ENCODE measurements at regions not wholly inside any gene's neighbourhood (a gene's known extent, or its start where the extent isn't known, plus 50 kb on each side); places are given as distances from the start of the nearest gene placed in this dataset.

GRCh38 chr9:29873579-29873978 is 2300.3 kb upstream of the C9orf72 start:
- no peaks in the 10 kb centered on the region for H3K9me2 ChIP-seq (replicated peaks; ENCODE audit: control insufficient read depth, low read length)
- TF ChIP-seq EZH2phosphoT487 (IDR thresholded peaks at IDR 0.05; ENCODE audit: borderline replicate concordance, low read length): no peak
- TF ChIP-seq, protein P1, sequence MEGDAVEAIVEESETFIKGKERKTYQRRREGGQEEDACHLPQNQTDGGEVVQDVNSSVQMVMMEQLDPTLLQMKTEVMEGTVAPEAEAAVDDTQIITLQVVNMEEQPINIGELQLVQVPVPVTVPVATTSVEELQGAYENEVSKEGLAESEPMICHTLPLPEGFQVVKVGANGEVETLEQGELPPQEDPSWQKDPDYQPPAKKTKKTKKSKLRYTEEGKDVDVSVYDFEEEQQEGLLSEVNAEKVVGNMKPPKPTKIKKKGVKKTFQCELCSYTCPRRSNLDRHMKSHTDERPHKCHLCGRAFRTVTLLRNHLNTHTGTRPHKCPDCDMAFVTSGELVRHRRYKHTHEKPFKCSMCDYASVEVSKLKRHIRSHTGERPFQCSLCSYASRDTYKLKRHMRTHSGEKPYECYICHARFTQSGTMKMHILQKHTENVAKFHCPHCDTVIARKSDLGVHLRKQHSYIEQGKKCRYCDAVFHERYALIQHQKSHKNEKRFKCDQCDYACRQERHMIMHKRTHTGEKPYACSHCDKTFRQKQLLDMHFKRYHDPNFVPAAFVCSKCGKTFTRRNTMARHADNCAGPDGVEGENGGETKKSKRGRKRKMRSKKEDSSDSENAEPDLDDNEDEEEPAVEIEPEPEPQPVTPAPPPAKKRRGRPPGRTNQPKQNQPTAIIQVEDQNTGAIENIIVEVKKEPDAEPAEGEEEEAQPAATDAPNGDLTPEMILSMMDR (IDR thresholded peaks at IDR 0.05; ENCODE audit: low read depth, low read length, poor library complexity, severe bottlenecking): no peak
- H3K27me3 ChIP-seq (ENCODE audit: control insufficient read depth, low read length): no peaks in the 10 kb centered on the region
- no peaks in the 10 kb centered on the region for H3K9me3 ChIP-seq (ENCODE audit: control insufficient read depth, insufficient read depth, low read length)
- H3K36me3 ChIP-seq (ENCODE audit: control insufficient read depth, low read length): no peaks in the 10 kb centered on the region
- H3K4me2 ChIP-seq (ENCODE audit: low read length): no peak overlapping the region
- H3K79me2 ChIP-seq (ENCODE audit: control insufficient read depth, low read length): no peaks in the 10 kb centered on the region
- H4K20me1 ChIP-seq (ENCODE audit: control insufficient read depth, insufficient read depth, low read depth, low read length): no peaks in the 10 kb centered on the region
- H3K4me3 ChIP-seq (ENCODE audit: low read length): no peak overlapping the region
- no peaks in the 10 kb centered on the region for H3F3A ChIP-seq (ENCODE audit: control insufficient read depth, insufficient read depth)
- H3K4me1 ChIP-seq (ENCODE audit: control insufficient read depth, low read length): no peaks in the 10 kb centered on the region
- no peak overlapping the region for H3K27ac ChIP-seq (ENCODE audit: low read depth, low read length)

- Histone ChIP-seq H3K36me3 (ENCODE audit: control insufficient read depth, low read length) (no peaks in the 10 kb centered on the region), H3K4me1 (ENCODE audit: control insufficient read depth, low read length) (no peaks in the 10 kb centered on the region), H4K20me1 (ENCODE audit: control insufficient read depth, insufficient read depth, low read depth, low read length) (no peaks in the 10 kb centered on the region), H3K4me2 (ENCODE audit: low read length) (no peak overlapping the region), H3K27me3 (ENCODE audit: control insufficient read depth, low read length) (no peaks in the 10 kb centered on the region), H3K79me2 (ENCODE audit: control insufficient read depth, low read length) (no peaks in the 10 kb centered on the region), H3K27ac (ENCODE audit: low read depth, low read length) (no peak overlapping the region), H3K9me2 (replicated peaks; ENCODE audit: control insufficient read depth, low read length) (no peaks in the 10 kb centered on the region), H3K4me3 (ENCODE audit: low read length) (no peak overlapping the region), H3F3A (ENCODE audit: control insufficient read depth, insufficient read depth) (no peaks in the 10 kb centered on the region), H3K9me3 (ENCODE audit: control insufficient read depth, insufficient read depth, low read length) (no peaks in the 10 kb centered on the region)
- TF ChIP-seq, protein P1 (IDR thresholded peaks at IDR 0.05; ENCODE audit: low read depth, low read length, poor library complexity, severe bottlenecking): no peak
- no peak for TF ChIP-seq EZH2phosphoT487 (IDR thresholded peaks at IDR 0.05; ENCODE audit: borderline replicate concordance, low read length)
Observed at GRCh38 chr9:29875547-29875946, 2302.3 kb upstream of the C9orf72 start.

DNA sequence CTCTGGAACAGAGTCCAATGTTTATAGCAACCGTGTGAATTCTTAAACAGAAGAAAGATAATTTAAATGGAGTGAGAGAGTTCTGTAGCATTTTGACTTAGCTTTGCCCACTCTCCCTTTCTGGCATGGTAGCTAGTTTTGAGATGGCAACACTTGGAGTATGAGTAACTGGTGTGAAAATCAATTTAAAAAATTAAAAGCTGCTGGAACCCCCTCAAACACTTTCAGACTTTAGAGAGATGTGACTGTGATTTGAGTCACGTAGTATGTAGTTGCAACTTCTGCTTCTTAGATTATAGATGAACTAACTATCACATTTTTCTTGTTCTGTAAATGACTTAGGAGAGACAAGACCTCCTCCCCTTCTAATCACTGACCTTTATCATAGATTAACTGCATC is 2309.5 kb upstream of the C9orf72 start:
- Histone ChIP-seq H3K27ac (ENCODE audit: low read depth, low read length) (no peak overlapping the region), H3K9me3 (ENCODE audit: control insufficient read depth, insufficient read depth, low read length) (no peaks in the 10 kb centered on the region), H3K36me3 (ENCODE audit: control insufficient read depth, low read length) (no peaks in the 10 kb centered on the region), H3K4me1 (ENCODE audit: control insufficient read depth, low read length) (no peaks in the 10 kb centered on the region), H3K4me3 (ENCODE audit: low read length) (no peak overlapping the region), H3K27me3 (ENCODE audit: control insufficient read depth, low read length) (no peaks in the 10 kb centered on the region), H3F3A (ENCODE audit: control insufficient read depth, insufficient read depth) (no peaks in the 10 kb centered on the region), H4K20me1 (ENCODE audit: control insufficient read depth, insufficient read depth, low read depth, low read length) (no peaks in the 10 kb centered on the region), H3K79me2 (ENCODE audit: control insufficient read depth, low read length) (no peaks in the 10 kb centered on the region), H3K9me2 (replicated peaks; ENCODE audit: control insufficient read depth, low read length) (no peaks in the 10 kb centered on the region), H3K4me2 (ENCODE audit: low read length) (no peak overlapping the region)
- TF ChIP-seq EZH2phosphoT487 (IDR thresholded peaks at IDR 0.05; ENCODE audit: borderline replicate concordance, low read length): no peak
- TF ChIP-seq, protein P1 (IDR thresholded peaks at IDR 0.05; ENCODE audit: low read depth, low read length, poor library complexity, severe bottlenecking): no peak

DNA sequence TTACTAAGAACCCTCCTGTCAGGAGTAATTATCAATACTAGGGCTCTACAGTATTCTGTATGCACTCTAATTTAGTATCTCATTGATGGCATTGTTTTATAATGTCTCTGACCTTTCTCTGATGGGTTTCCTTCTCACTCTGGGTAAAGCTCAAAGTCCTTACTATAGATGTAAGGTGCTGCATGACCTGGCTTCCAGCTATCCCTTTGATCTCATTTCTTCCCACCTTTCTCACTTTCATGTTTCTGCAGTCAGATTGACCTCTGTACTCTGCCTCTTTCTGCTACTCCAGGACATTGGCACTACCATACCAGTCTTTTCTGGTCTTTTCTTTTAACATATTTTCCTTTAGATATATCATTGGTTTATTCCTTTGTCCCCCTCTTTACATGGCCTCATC is 2332.8 kb upstream of the C9orf72 start:
- Histone ChIP-seq H3K27me3 (ENCODE audit: control insufficient read depth, low read length) (no peaks in the 10 kb centered on the region), H3K4me2 (ENCODE audit: low read length) (no peak overlapping the region), H3K4me3 (ENCODE audit: low read length) (no peak overlapping the region), H3K4me1 (ENCODE audit: control insufficient read depth, low read length) (no peaks in the 10 kb centered on the region), H3K9me3 (ENCODE audit: control insufficient read depth, insufficient read depth, low read length) (no peaks in the 10 kb centered on the region), H3K79me2 (ENCODE audit: control insufficient read depth, low read length) (no peaks in the 10 kb centered on the region), H4K20me1 (ENCODE audit: control insufficient read depth, insufficient read depth, low read depth, low read length) (no peaks in the 10 kb centered on the region), H3F3A (ENCODE audit: control insufficient read depth, insufficient read depth) (no peaks in the 10 kb centered on the region), H3K9me2 (replicated peaks; ENCODE audit: control insufficient read depth, low read length) (no peaks in the 10 kb centered on the region), H3K27ac (ENCODE audit: low read depth, low read length) (no peak overlapping the region), H3K36me3 (ENCODE audit: control insufficient read depth, low read length) (no peaks in the 10 kb centered on the region)
- no peak for TF ChIP-seq EZH2phosphoT487 (IDR thresholded peaks at IDR 0.05; ENCODE audit: borderline replicate concordance, low read length)
- TF ChIP-seq, protein P1 (IDR thresholded peaks at IDR 0.05; ENCODE audit: low read depth, low read length, poor library complexity, severe bottlenecking): no peak

Data from DOHH2 (cell line).